ENCODE measurements at regions not wholly inside any gene's neighbourhood (a gene's known extent, or its start where the extent isn't known, plus 50 kb on each side); places are given as distances from the start of the nearest gene placed in this dataset.

GRCh38 chr4:60259781-60260180 lies 940.3 kb upstream of the ADGRL3 start:
- WGBS, 2 experiments (ENCODE audit: low coverage in 1 of 2, low lambda C conversion rate in 2 of 2, missing lambda C conversion rate in 2 of 2): 19 to 22% methylated on average over 5 of the region's 5 CpGs

GRCh38 chr4:60266505-60266904 lies 933.6 kb upstream of the ADGRL3 start:
- H3K27ac ChIP-seq: no peak overlapping the region
- WGBS, 2 experiments (ENCODE audit: low coverage in 1 of 2, low lambda C conversion rate in 2 of 2, missing lambda C conversion rate in 2 of 2): 0 to 11% methylated on average over 1 of the region's 1 CpG
- in situ Hi-C loops (cut with MboI): no loop called here

More at GRCh38 chr4:60259781-60260180, 940.3 kb upstream of the ADGRL3 start:
- no peaks in the 10 kb centered on the region for H3K79me2 ChIP-seq (ENCODE audit: insufficient read depth)
- no peak overlapping the region for H3K4me2 ChIP-seq (ENCODE audit: unreplicated experiment)
- H3K9ac ChIP-seq: no peak overlapping the region
- H3K9me3 ChIP-seq (ENCODE audit: low read depth): no peaks in the 10 kb centered on the region
- H3K4me3 ChIP-seq: no peak overlapping the region
- H3K27ac ChIP-seq: no peak overlapping the region
- in situ Hi-C loops (cut with MboI): no loop called here
- DNase-seq: no peak
- H3K27me3 ChIP-seq (replicated peaks; ENCODE audit: insufficient read depth): no peaks in the 10 kb centered on the region
- H3K9me2 ChIP-seq (ENCODE audit: insufficient read depth): no peaks in the 10 kb centered on the region
- H2AFZ ChIP-seq: no peak overlapping the region
- H3K4me1 ChIP-seq (ENCODE audit: insufficient read depth): no peaks in the 10 kb centered on the region
- TF ChIP-seq EZH2phosphoT487 (IDR thresholded peaks at IDR 0.05; ENCODE audit: insufficient read depth, low read depth) (no peak), EZH2 (IDR thresholded peaks at IDR 0.05; ENCODE audit: insufficient read depth, poor library complexity, severe bottlenecking) (no peak)
- H3F3A ChIP-seq (ENCODE audit: insufficient read depth): no peaks in the 10 kb centered on the region
- no peaks in the 10 kb centered on the region for H4K20me1 ChIP-seq (ENCODE audit: insufficient read depth)
- no peaks in the 10 kb centered on the region for H3K36me3 ChIP-seq (ENCODE audit: low read depth)

GRCh38 chr4:60296386-60296785 lies 903.7 kb upstream of the ADGRL3 start:
- H3K4me2 ChIP-seq (ENCODE audit: unreplicated experiment): no peak overlapping the region
- H3K4me3 ChIP-seq: no peak overlapping the region
- DNase-seq: no peak
- H4K20me1 ChIP-seq (ENCODE audit: insufficient read depth): no peaks in the 10 kb centered on the region
- no peaks in the 10 kb centered on the region for H3K9me2 ChIP-seq (ENCODE audit: insufficient read depth)
- H3K9ac ChIP-seq: no peak overlapping the region
- no peaks in the 10 kb centered on the region for H3K9me3 ChIP-seq (ENCODE audit: low read depth)
- H3K79me2 ChIP-seq (ENCODE audit: insufficient read depth): no peaks in the 10 kb centered on the region
- in situ Hi-C loops (cut with MboI): no loop called here
- H3K27me3 ChIP-seq (replicated peaks; ENCODE audit: insufficient read depth): no peaks in the 10 kb centered on the region
- H3K4me1 ChIP-seq (ENCODE audit: insufficient read depth): no peaks in the 10 kb centered on the region
- WGBS, 2 experiments (ENCODE audit: low coverage in 1 of 2, low lambda C conversion rate in 2 of 2, missing lambda C conversion rate in 2 of 2): 0% methylated on average over 2 of the region's 2 CpGs
- no peaks in the 10 kb centered on the region for H3K36me3 ChIP-seq (ENCODE audit: low read depth)
- no peaks in the 10 kb centered on the region for H3F3A ChIP-seq (ENCODE audit: insufficient read depth)
- TF ChIP-seq EZH2phosphoT487 (IDR thresholded peaks at IDR 0.05; ENCODE audit: insufficient read depth, low read depth) (no peak), EZH2 (IDR thresholded peaks at IDR 0.05; ENCODE audit: insufficient read depth, poor library complexity, severe bottlenecking) (no peak)
- no peak overlapping the region for H3K27ac ChIP-seq
- no peak overlapping the region for H2AFZ ChIP-seq

More at GRCh38 chr4:60266505-60266904, 933.6 kb upstream of the ADGRL3 start:
- H3F3A ChIP-seq (ENCODE audit: insufficient read depth): no peaks in the 10 kb centered on the region
- no peak overlapping the region for H3K4me3 ChIP-seq
- H3K4me1 ChIP-seq (ENCODE audit: insufficient read depth): no peaks in the 10 kb centered on the region
- H3K9me2 ChIP-seq (ENCODE audit: insufficient read depth): no peaks in the 10 kb centered on the region
- no peak overlapping the region for H3K4me2 ChIP-seq (ENCODE audit: unreplicated experiment)
- no peak overlapping the region for H3K9ac ChIP-seq
- DNase-seq: no peak
- H3K79me2 ChIP-seq (ENCODE audit: insufficient read depth): no peaks in the 10 kb centered on the region
- no peaks in the 10 kb centered on the region for H3K9me3 ChIP-seq (ENCODE audit: low read depth)
- no peak for TF ChIP-seq EZH2phosphoT487 (IDR thresholded peaks at IDR 0.05; ENCODE audit: insufficient read depth, low read depth)
- TF ChIP-seq EZH2 (IDR thresholded peaks at IDR 0.05; ENCODE audit: insufficient read depth, poor library complexity, severe bottlenecking): no peak
- no peaks in the 10 kb centered on the region for H4K20me1 ChIP-seq (ENCODE audit: insufficient read depth)
- no peaks in the 10 kb centered on the region for H3K36me3 ChIP-seq (ENCODE audit: low read depth)
- no peak overlapping the region for H2AFZ ChIP-seq
- no peaks in the 10 kb centered on the region for H3K27me3 ChIP-seq (replicated peaks; ENCODE audit: insufficient read depth)

- DNase-seq: no peak
These were observed 886.4 kb upstream of the ADGRL3 start for GRCh38 chr4:60313611-60314178.

More at GRCh38 chr4:60313611-60314178, 886.4 kb upstream of the ADGRL3 start:
- Histone ChIP-seq H3F3A (ENCODE audit: insufficient read depth) (no peaks in the 10 kb centered on the region), H3K4me3 (no peak overlapping the region), H3K27ac (no peak overlapping the region), H3K27me3 (replicated peaks; ENCODE audit: insufficient read depth) (no peaks in the 10 kb centered on the region), H3K9ac (no peak overlapping the region), H3K4me2 (ENCODE audit: unreplicated experiment) (no peak overlapping the region), H3K9me3 (ENCODE audit: low read depth) (no peaks in the 10 kb centered on the region), H2AFZ (no peak overlapping the region), H4K20me1 (ENCODE audit: insufficient read depth) (no peaks in the 10 kb centered on the region), H3K79me2 (ENCODE audit: insufficient read depth) (no peaks in the 10 kb centered on the region), H3K36me3 (ENCODE audit: low read depth) (no peaks in the 10 kb centered on the region), H3K4me1 (ENCODE audit: insufficient read depth) (no peaks in the 10 kb centered on the region), H3K9me2 (ENCODE audit: insufficient read depth) (no peaks in the 10 kb centered on the region)
- 2 to 7% methylated on average over 2 of the region's 2 CpGs for WGBS, 2 experiments (ENCODE audit: low coverage in 1 of 2, low lambda C conversion rate in 2 of 2, missing lambda C conversion rate in 2 of 2)
- in situ Hi-C loops (cut with MboI): no loop called here
- TF ChIP-seq EZH2 (IDR thresholded peaks at IDR 0.05; ENCODE audit: insufficient read depth, poor library complexity, severe bottlenecking) (no peak), EZH2phosphoT487 (IDR thresholded peaks at IDR 0.05; ENCODE audit: insufficient read depth, low read depth) (no peak)

Measured in GM23248 (cell line).